HL-60 (cell line): ENCODE measurements at regions not wholly inside any gene's neighbourhood (a gene's known extent, or its start where the extent isn't known, plus 50 kb on each side); places are given as distances from the start of the nearest gene placed in this dataset.

ENCODE experiments used
- GABPA ChIP-seq: IDR thresholded peaks from 2 replicates; pipeline ENCODE4 v1.6.1; 2012; ENCODE audit warnings: low read depth
- POLR2AphosphoS5 ChIP-seq: IDR thresholded peaks from 2 replicates; pipeline ENCODE4 v1.6.1; 2012; ENCODE audit warnings: low read depth
- SPI1 ChIP-seq: IDR thresholded peaks from 2 replicates; pipeline ENCODE4 v1.6.1; 2012; ENCODE audit warnings: low read depth, mild to moderate bottlenecking, borderline replicate concordance
- TF ChIP-seq, protein P1 (sequence below): IDR thresholded peaks from one replicate; pipeline ENCODE4 v1.5.1; 2011; ENCODE audit warnings: low read length, control low read depth, inconsistent platforms; ENCODE audit not compliant: insufficient read depth
- TF ChIP-seq, protein P2 (sequence below): IDR thresholded peaks from 2 replicates; pipeline ENCODE4 v1.6.1; 2012; ENCODE audit warnings: low read depth; ENCODE audit not compliant: insufficient replicate concordance

DNA sequence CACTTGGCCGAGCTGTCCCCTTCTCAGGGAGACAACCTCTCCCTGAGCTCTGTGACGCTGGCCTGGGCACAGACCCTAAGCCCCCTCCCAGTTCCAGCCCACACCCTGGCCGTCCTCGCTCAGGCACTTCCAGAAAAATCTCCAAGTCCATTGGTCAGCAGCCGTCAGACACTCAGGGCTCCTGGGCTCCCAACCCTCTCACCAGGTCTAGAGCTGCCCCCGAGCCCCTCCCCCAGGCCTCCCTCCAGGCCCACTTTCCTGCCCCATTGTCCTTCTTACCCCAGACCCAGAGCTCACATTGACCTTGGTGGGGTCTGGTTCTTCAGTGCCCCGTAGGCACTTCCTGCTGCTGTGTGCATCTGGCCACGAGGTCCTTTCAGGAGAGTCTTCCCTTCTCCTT lies 249.3 kb upstream of the RTL1 start:
- TF ChIP-seq, protein P1, sequence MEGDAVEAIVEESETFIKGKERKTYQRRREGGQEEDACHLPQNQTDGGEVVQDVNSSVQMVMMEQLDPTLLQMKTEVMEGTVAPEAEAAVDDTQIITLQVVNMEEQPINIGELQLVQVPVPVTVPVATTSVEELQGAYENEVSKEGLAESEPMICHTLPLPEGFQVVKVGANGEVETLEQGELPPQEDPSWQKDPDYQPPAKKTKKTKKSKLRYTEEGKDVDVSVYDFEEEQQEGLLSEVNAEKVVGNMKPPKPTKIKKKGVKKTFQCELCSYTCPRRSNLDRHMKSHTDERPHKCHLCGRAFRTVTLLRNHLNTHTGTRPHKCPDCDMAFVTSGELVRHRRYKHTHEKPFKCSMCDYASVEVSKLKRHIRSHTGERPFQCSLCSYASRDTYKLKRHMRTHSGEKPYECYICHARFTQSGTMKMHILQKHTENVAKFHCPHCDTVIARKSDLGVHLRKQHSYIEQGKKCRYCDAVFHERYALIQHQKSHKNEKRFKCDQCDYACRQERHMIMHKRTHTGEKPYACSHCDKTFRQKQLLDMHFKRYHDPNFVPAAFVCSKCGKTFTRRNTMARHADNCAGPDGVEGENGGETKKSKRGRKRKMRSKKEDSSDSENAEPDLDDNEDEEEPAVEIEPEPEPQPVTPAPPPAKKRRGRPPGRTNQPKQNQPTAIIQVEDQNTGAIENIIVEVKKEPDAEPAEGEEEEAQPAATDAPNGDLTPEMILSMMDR, result no peak
- TF ChIP-seq POLR2AphosphoS5, result no peak
- TF ChIP-seq, protein P2, sequence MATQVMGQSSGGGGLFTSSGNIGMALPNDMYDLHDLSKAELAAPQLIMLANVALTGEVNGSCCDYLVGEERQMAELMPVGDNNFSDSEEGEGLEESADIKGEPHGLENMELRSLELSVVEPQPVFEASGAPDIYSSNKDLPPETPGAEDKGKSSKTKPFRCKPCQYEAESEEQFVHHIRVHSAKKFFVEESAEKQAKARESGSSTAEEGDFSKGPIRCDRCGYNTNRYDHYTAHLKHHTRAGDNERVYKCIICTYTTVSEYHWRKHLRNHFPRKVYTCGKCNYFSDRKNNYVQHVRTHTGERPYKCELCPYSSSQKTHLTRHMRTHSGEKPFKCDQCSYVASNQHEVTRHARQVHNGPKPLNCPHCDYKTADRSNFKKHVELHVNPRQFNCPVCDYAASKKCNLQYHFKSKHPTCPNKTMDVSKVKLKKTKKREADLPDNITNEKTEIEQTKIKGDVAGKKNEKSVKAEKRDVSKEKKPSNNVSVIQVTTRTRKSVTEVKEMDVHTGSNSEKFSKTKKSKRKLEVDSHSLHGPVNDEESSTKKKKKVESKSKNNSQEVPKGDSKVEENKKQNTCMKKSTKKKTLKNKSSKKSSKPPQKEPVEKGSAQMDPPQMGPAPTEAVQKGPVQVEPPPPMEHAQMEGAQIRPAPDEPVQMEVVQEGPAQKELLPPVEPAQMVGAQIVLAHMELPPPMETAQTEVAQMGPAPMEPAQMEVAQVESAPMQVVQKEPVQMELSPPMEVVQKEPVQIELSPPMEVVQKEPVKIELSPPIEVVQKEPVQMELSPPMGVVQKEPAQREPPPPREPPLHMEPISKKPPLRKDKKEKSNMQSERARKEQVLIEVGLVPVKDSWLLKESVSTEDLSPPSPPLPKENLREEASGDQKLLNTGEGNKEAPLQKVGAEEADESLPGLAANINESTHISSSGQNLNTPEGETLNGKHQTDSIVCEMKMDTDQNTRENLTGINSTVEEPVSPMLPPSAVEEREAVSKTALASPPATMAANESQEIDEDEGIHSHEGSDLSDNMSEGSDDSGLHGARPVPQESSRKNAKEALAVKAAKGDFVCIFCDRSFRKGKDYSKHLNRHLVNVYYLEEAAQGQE, result no peak
- TF ChIP-seq SPI1, result no peak
- TF ChIP-seq GABPA, result no peak
